ENCODE measurements at regions not wholly inside any gene's neighbourhood (a gene's known extent, or its start where the extent isn't known, plus 50 kb on each side); places are given as distances from the start of the nearest gene placed in this dataset.

GRCh38 chr21:27807596-27807995 is 840.7 kb upstream of the ADAMTS5 start:
- Histone ChIP-seq H3K4me2 (no peak overlapping the region), H4K20me1 (ENCODE audit: low read depth) (no peaks in the 10 kb centered on the region), H3K4me1 (no peaks in the 10 kb centered on the region), H3K79me2 (ENCODE audit: low read depth) (no peaks in the 10 kb centered on the region), H3K27ac (no peak overlapping the region), H2AFZ (replicated peaks) (no peak overlapping the region), H3F3A (ENCODE audit: low read depth) (no peaks in the 10 kb centered on the region), H3K9ac (no peak overlapping the region), H3K9me3 (ENCODE audit: low read depth) (no peaks in the 10 kb centered on the region), H3K36me3 (no peaks in the 10 kb centered on the region), H3K4me3 (no peak overlapping the region), H3K27me3 (no peaks in the 10 kb centered on the region)
- no peaks in the 10 kb centered on the region for H3K9me3 Mint-ChIP-seq
- H3K4me3 Mint-ChIP-seq: no peak overlapping the region
- no peaks in the 10 kb centered on the region for H3K27me3 Mint-ChIP-seq (ENCODE audit: insufficient read depth, low read depth)
- no peak for DNase-seq (ENCODE audit: low spot score)
- no peak overlapping the region for H3K27ac Mint-ChIP-seq
- no peaks in the 10 kb centered on the region for H3K36me3 Mint-ChIP-seq
- no peaks in the 10 kb centered on the region for H3K4me1 Mint-ChIP-seq
- TF ChIP-seq EZH2 (IDR thresholded peaks at IDR 0.05): no peak
- no peak for TF ChIP-seq EZH2phosphoT487 (IDR thresholded peaks at IDR 0.05)
- no peak for TF ChIP-seq CTCF (IDR thresholded peaks at IDR 0.05)

- Histone ChIP-seq H2AFZ (replicated peaks) (no peak overlapping the region), H3K79me2 (ENCODE audit: low read depth) (no peaks in the 10 kb centered on the region), H3K4me3 (no peak overlapping the region), H3K27me3 (no peaks in the 10 kb centered on the region), H3K4me2 (no peak overlapping the region), H3K4me1 (no peaks in the 10 kb centered on the region), H3K36me3 (no peaks in the 10 kb centered on the region), H3F3A (ENCODE audit: low read depth) (no peaks in the 10 kb centered on the region), H3K9ac (no peak overlapping the region), H4K20me1 (ENCODE audit: low read depth) (no peaks in the 10 kb centered on the region), H3K27ac (no peak overlapping the region), H3K9me3 (ENCODE audit: low read depth) (no peaks in the 10 kb centered on the region)
- Mint-ChIP-seq H3K4me1 (no peaks in the 10 kb centered on the region), H3K9me3 (no peaks in the 10 kb centered on the region), H3K36me3 (no peaks in the 10 kb centered on the region), H3K27ac (no peak overlapping the region), H3K27me3 (ENCODE audit: insufficient read depth, low read depth) (no peaks in the 10 kb centered on the region), H3K4me3 (no peak overlapping the region)
- TF ChIP-seq EZH2 (IDR thresholded peaks at IDR 0.05) (no peak), CTCF (IDR thresholded peaks at IDR 0.05) (no peak), EZH2phosphoT487 (IDR thresholded peaks at IDR 0.05) (no peak)
- no peak for DNase-seq (ENCODE audit: low spot score)
Measured at GRCh38 chr21:27806281-27806680, 839.4 kb upstream of the ADAMTS5 start.

GRCh38 chr21:27805696-27806095 is 838.8 kb upstream of the ADAMTS5 start:
- H3K9ac ChIP-seq: no peak overlapping the region
- H3K9me3 ChIP-seq (ENCODE audit: low read depth): no peaks in the 10 kb centered on the region
- H3K4me3 ChIP-seq: no peak overlapping the region
- no peak overlapping the region for H3K4me2 ChIP-seq
- no peak overlapping the region for H3K4me3 Mint-ChIP-seq
- H3K79me2 ChIP-seq (ENCODE audit: low read depth): no peaks in the 10 kb centered on the region
- no peaks in the 10 kb centered on the region for H3K36me3 ChIP-seq
- no peak overlapping the region for H2AFZ ChIP-seq (replicated peaks)
- no peaks in the 10 kb centered on the region for H3K9me3 Mint-ChIP-seq
- H3K27me3 Mint-ChIP-seq (ENCODE audit: insufficient read depth, low read depth): no peaks in the 10 kb centered on the region
- TF ChIP-seq EZH2phosphoT487 (IDR thresholded peaks at IDR 0.05) (no peak), EZH2 (IDR thresholded peaks at IDR 0.05) (no peak), CTCF (IDR thresholded peaks at IDR 0.05) (no peak)
- no peaks in the 10 kb centered on the region for H3K27me3 ChIP-seq
- no peaks in the 10 kb centered on the region for H4K20me1 ChIP-seq (ENCODE audit: low read depth)
- no peaks in the 10 kb centered on the region for H3K4me1 ChIP-seq
- no peak for DNase-seq (ENCODE audit: low spot score)
- H3F3A ChIP-seq (ENCODE audit: low read depth): no peaks in the 10 kb centered on the region
- H3K36me3 Mint-ChIP-seq: no peaks in the 10 kb centered on the region
- no peaks in the 10 kb centered on the region for H3K4me1 Mint-ChIP-seq
- H3K27ac Mint-ChIP-seq: no peak overlapping the region
- H3K27ac ChIP-seq: no peak overlapping the region

GRCh38 chr21:27804515-27804914 is 837.6 kb upstream of the ADAMTS5 start:
- H4K20me1 ChIP-seq (ENCODE audit: low read depth): no peaks in the 10 kb centered on the region
- no peak overlapping the region for H2AFZ ChIP-seq (replicated peaks)
- H3K79me2 ChIP-seq (ENCODE audit: low read depth): no peaks in the 10 kb centered on the region
- Mint-ChIP-seq H3K36me3 (no peaks in the 10 kb centered on the region), H3K27me3 (ENCODE audit: insufficient read depth, low read depth) (no peaks in the 10 kb centered on the region), H3K27ac (no peak overlapping the region), H3K9me3 (no peaks in the 10 kb centered on the region), H3K4me1 (no peaks in the 10 kb centered on the region), H3K4me3 (no peak overlapping the region)
- no peak overlapping the region for H3K4me2 ChIP-seq
- no peak overlapping the region for H3K9ac ChIP-seq
- H3F3A ChIP-seq (ENCODE audit: low read depth): no peaks in the 10 kb centered on the region
- TF ChIP-seq EZH2 (IDR thresholded peaks at IDR 0.05) (no peak), CTCF (IDR thresholded peaks at IDR 0.05) (no peak), EZH2phosphoT487 (IDR thresholded peaks at IDR 0.05) (no peak)
- no peak overlapping the region for H3K27ac ChIP-seq
- peak; percentile 21 for DNase-seq (ENCODE audit: low spot score)
- H3K4me1 ChIP-seq: no peaks in the 10 kb centered on the region
- no peak overlapping the region for H3K4me3 ChIP-seq
- no peaks in the 10 kb centered on the region for H3K27me3 ChIP-seq
- H3K9me3 ChIP-seq (ENCODE audit: low read depth): no peaks in the 10 kb centered on the region
- no peaks in the 10 kb centered on the region for H3K36me3 ChIP-seq
